ENCODE measurements at regions not wholly inside any gene's neighbourhood (a gene's known extent, or its start where the extent isn't known, plus 50 kb on each side); places are given as distances from the start of the nearest gene placed in this dataset.

DNA sequence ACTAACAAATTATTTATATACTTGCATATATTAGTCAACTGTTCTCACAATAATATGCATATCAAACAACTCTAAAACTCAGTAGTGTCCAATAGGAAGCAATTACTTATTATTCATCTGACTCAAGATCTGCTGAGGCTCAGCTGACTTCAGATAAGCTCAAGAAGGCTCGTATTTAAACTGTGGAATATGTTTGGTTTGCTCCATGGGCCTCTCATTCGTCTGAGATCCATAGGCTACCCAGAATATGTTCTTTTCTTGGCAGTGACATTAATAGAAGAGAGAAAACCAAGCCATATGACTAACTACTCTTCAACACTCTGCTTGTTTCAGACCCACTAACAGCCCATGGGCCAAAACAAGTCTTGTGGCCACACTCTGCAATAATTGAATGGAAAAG lies 107.7 kb upstream of the MAP2 start:
- Histone ChIP-seq H3K4me3 (ENCODE audit: extremely low read depth in 1 of 4, insufficient read depth in 2 of 4, low read depth in 3 of 4, low read length in 4 of 4) (no peak overlapping the region), H3K79me2 (ENCODE audit: control insufficient read depth in 1 of 2, insufficient read depth in 2 of 2, low read length in 2 of 2) (no peaks in the 10 kb centered on the region)
- WGBS, 2 experiments (ENCODE audit: extremely low coverage in 1 of 2, insufficient coverage in 1 of 2, insufficient read length in 1 of 2, insufficient replicate concordance in 2 of 2, low coverage in 1 of 2, low lambda C conversion rate in 2 of 2, missing lambda C conversion rate in 1 of 2), result 93% methylated on average over 2 of the region's 2 CpGs; no CpG with 5 or more reads in 1 of the 2 experiments
- TF ChIP-seq POU5F1 (IDR thresholded peaks at IDR 0.05; ENCODE audit: low read depth, low read length), result no peak
- TF ChIP-seq NRF1 (IDR thresholded peaks at IDR 0.05; ENCODE audit: low read depth, low read length), result no peak
- no peak for TF ChIP-seq SIX5 (IDR thresholded peaks at IDR 0.05; ENCODE audit: low read depth, low read length)
- TF ChIP-seq SIRT6 (IDR thresholded peaks at IDR 0.05; ENCODE audit: low read length), result no peak
- TF ChIP-seq NANOG (IDR thresholded peaks at IDR 0.05; ENCODE audit: insufficient read depth, low read depth, low read length, poor library complexity, severe bottlenecking), result no peak
- TF ChIP-seq, protein P1, sequence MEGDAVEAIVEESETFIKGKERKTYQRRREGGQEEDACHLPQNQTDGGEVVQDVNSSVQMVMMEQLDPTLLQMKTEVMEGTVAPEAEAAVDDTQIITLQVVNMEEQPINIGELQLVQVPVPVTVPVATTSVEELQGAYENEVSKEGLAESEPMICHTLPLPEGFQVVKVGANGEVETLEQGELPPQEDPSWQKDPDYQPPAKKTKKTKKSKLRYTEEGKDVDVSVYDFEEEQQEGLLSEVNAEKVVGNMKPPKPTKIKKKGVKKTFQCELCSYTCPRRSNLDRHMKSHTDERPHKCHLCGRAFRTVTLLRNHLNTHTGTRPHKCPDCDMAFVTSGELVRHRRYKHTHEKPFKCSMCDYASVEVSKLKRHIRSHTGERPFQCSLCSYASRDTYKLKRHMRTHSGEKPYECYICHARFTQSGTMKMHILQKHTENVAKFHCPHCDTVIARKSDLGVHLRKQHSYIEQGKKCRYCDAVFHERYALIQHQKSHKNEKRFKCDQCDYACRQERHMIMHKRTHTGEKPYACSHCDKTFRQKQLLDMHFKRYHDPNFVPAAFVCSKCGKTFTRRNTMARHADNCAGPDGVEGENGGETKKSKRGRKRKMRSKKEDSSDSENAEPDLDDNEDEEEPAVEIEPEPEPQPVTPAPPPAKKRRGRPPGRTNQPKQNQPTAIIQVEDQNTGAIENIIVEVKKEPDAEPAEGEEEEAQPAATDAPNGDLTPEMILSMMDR (IDR thresholded peaks at IDR 0.05; ENCODE audit: control extremely low read depth in 1 of 3, insufficient read depth in 1 of 3, low read depth in 1 of 3, low read length in 3 of 3), result no peak
- TF ChIP-seq HDAC6 (IDR thresholded peaks at IDR 0.05; ENCODE audit: low read depth, low read length), result no peak
- TF ChIP-seq SRF (IDR thresholded peaks at IDR 0.05; ENCODE audit: low read depth, low read length), result no peak
- no peak for TF ChIP-seq RBBP5 (IDR thresholded peaks at IDR 0.05; ENCODE audit: borderline replicate concordance, low read depth, low read length)

More for the DNA sequence above, 107.7 kb upstream of the MAP2 start:
- H3K9ac ChIP-seq (replicated peaks in 1 of 4; ENCODE audit: extremely low read depth in 1 of 4, low read depth in 3 of 4, low read length in 3 of 4), result no peak overlapping the region
- H2AFZ ChIP-seq (ENCODE audit: low read length), result no peak overlapping the region
- H2BK12ac ChIP-seq (ENCODE audit: low read depth, low read length), result no peak overlapping the region
- no peaks in the 10 kb centered on the region for H3K9me3 ChIP-seq (ENCODE audit: insufficient read depth in 2 of 2, low read depth in 1 of 2, low read length in 1 of 2)
- no peaks in the 10 kb centered on the region for H3K79me1 ChIP-seq (ENCODE audit: low read depth, low read length)
- no peak overlapping the region for H3K4ac ChIP-seq (replicated peaks; ENCODE audit: insufficient read length, low read depth, low read length)
- FAIRE-seq, result no peak
- no peak overlapping the region for H4K5ac ChIP-seq (ENCODE audit: insufficient read length, low read depth, low read length)
- H3K14ac ChIP-seq (ENCODE audit: insufficient read length), result no peak overlapping the region
- H3K18ac ChIP-seq (ENCODE audit: extremely low read depth, low read length), result no peak overlapping the region
- H3K36me3 ChIP-seq (ENCODE audit: control insufficient read depth in 2 of 4, insufficient read depth in 4 of 4, low read length in 3 of 4), result peaks cover 0 to 7% (median 3%) of the 10 kb centered on the region in 4 experiments; a peak in 3 of 8 replicates
- H3K4me2 ChIP-seq (ENCODE audit: insufficient read depth in 1 of 2, low read depth in 2 of 2, low read length in 2 of 2), result no peak overlapping the region
- H4K91ac ChIP-seq (replicated peaks; ENCODE audit: insufficient read length, low read length), result no peak overlapping the region
- H2AK5ac ChIP-seq (ENCODE audit: low read depth, low read length), result no peak overlapping the region
- H3K23me2 ChIP-seq (ENCODE audit: low read depth, low read length), result no peaks in the 10 kb centered on the region; the same call in 1 of the 2 replicates
- H3K27me3 ChIP-seq (replicated peaks in 1 of 4; ENCODE audit: control insufficient read depth in 3 of 4, extremely low read depth in 1 of 4, insufficient read depth in 3 of 4, low read length in 3 of 4), result no peaks in the 10 kb centered on the region
- no peak overlapping the region for H3K23ac ChIP-seq (ENCODE audit: insufficient read length)
- H3K27ac ChIP-seq (ENCODE audit: low read depth, low read length), result no peak overlapping the region
- H4K20me1 ChIP-seq (replicated peaks in 1 of 2; ENCODE audit: control insufficient read depth in 1 of 2, insufficient read depth in 2 of 2, low read length in 2 of 2), result peaks cover 0 to 4% of the 10 kb centered on the region in 2 experiments
- no peak overlapping the region for H2BK5ac ChIP-seq (ENCODE audit: low read depth, low read length)
- ChIA-PET POLR2A (ENCODE audit: partially characterized antibody) (no interaction called here), CTCF (ENCODE audit: partially characterized antibody) (interaction anchor here (0.8 kb wide), 1 partner anchor 1168 kb away, joined by 3 read pairs; no protein-coding TSS in a partner anchor)
- no peak overlapping the region for H2BK15ac ChIP-seq (ENCODE audit: low read length)
- H3K4me1 ChIP-seq (replicated peaks in 1 of 4; ENCODE audit: control insufficient read depth in 3 of 4, insufficient read depth in 4 of 4, low read length in 3 of 4), result no peaks in the 10 kb centered on the region; a peak in 2 of 7 replicates
- no peak overlapping the region for H2BK20ac ChIP-seq (ENCODE audit: low read length)
- H2BK120ac ChIP-seq (replicated peaks; ENCODE audit: low read depth, low read length), result no peak overlapping the region
- no peak overlapping the region for H4K8ac ChIP-seq (ENCODE audit: extremely low read depth, insufficient read depth, low read length)
- H3K56ac ChIP-seq (replicated peaks; ENCODE audit: insufficient read length, low read depth, low read length), result no peak overlapping the region
- DNase-seq (ENCODE audit: low read depth in 1 of 2, low spot score in 2 of 2), result no peak
